ENCODE measurements at regions not wholly inside any gene's neighbourhood (a gene's known extent, or its start where the extent isn't known, plus 50 kb on each side); places are given as distances from the start of the nearest gene placed in this dataset.

DNA sequence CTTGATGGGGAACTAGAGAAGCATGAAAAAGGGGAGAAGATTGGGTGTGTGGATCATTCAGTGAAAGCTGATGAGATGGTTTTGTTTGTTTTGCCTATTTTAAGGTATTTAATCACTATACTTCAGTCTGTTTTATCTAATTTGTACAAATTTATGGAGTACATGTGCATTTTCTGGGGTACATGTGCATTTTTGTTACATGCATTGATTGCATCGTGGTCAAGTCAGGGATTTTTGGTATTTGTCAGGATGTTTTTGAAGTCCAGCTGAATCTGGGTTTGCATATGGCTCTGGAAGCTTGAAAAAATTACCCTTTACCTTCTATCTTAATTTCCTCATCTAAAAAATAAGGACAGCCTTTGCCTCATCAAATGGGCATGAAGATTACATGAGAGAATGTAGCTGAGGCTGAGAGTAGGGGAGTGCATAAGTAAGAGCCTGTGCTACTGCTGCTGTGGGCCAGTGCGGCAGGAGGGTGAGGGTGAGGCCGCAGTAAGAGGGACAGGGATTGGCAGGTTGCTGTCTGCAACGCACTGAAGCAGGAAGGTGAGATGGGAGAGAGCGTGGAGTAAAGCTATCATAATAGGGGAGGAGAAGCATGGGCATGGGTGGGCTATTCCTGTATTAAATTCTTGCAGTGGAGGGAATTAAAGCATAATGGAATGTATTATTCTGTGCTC, 139.8 kb downstream of the NPR3 start:
- WGBS (ENCODE audit: low lambda C conversion rate), result 64% methylated on average over 5 of the region's 5 CpGs
- H3K27ac ChIP-seq (ENCODE audit: low read depth in 2 of 2, low read length in 1 of 2), result no peak overlapping the region

More for the DNA sequence above, 139.8 kb downstream of the NPR3 start:
- no peaks in the 10 kb centered on the region for H3K27me3 ChIP-seq (ENCODE audit: insufficient read depth)
- H3F3A ChIP-seq (replicated peaks; ENCODE audit: insufficient read depth), result peaks cover 12% of the 10 kb centered on the region
- H3K4me2 ChIP-seq, result no peak overlapping the region
- CTCF ChIA-PET, result no interaction called here
- peaks cover 0 to 10% of the 10 kb centered on the region in 2 experiments; a peak in 1 of 4 replicates for H3K4me1 ChIP-seq (ENCODE audit: control insufficient read depth in 1 of 2, insufficient read depth in 2 of 2, low read depth in 1 of 2, low read length in 1 of 2)
- no peak overlapping the region for H2AFZ ChIP-seq (ENCODE audit: low read depth)
- DNase-seq, result no peak
- no peak overlapping the region for H3K4me3 ChIP-seq (ENCODE audit: low read depth in 2 of 2, low read length in 1 of 2)
- TF ChIP-seq JUND (IDR thresholded peaks at IDR 0.05) (no peak), TCF12 (IDR thresholded peaks at IDR 0.05) (no peak), GATA2 (CRISPR knock-in tag; IDR thresholded peaks at IDR 0.05) (no peak), CTCF (IDR thresholded peaks at IDR 0.05) (no peak), ZBTB33 (IDR thresholded peaks at IDR 0.05; ENCODE audit: borderline replicate concordance, low read depth) (no peak), CHD2 (IDR thresholded peaks at IDR 0.05; ENCODE audit: low read length, partially characterized antibody) (no peak), REST (IDR thresholded peaks at IDR 0.05; ENCODE audit: low read depth, low read length) (no peak), RAD21 (IDR thresholded peaks at IDR 0.05; ENCODE audit: low read length) (no peak), SIN3A (IDR thresholded peaks at IDR 0.05; ENCODE audit: borderline replicate concordance, low read depth, low read length) (no peak), EZH2phosphoT487 (IDR thresholded peaks at IDR 0.05; ENCODE audit: borderline replicate concordance, low read depth) (no peak), RXRA (IDR thresholded peaks at IDR 0.05; ENCODE audit: borderline replicate concordance, low read depth) (no peak), POLR2AphosphoS5 (IDR thresholded peaks at IDR 0.05; ENCODE audit: low read depth, low read length) (no peak), FOXJ3 (CRISPR knock-in tag; IDR thresholded peaks at IDR 0.05) (no peak)
- TF ChIP-seq, protein P1, sequence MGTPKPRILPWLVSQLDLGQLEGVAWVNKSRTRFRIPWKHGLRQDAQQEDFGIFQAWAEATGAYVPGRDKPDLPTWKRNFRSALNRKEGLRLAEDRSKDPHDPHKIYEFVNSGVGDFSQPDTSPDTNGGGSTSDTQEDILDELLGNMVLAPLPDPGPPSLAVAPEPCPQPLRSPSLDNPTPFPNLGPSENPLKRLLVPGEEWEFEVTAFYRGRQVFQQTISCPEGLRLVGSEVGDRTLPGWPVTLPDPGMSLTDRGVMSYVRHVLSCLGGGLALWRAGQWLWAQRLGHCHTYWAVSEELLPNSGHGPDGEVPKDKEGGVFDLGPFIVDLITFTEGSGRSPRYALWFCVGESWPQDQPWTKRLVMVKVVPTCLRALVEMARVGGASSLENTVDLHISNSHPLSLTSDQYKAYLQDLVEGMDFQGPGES (IDR thresholded peaks at IDR 0.05; ENCODE audit: low read depth, low read length), result no peak
- TF ChIP-seq, protein P2, sequence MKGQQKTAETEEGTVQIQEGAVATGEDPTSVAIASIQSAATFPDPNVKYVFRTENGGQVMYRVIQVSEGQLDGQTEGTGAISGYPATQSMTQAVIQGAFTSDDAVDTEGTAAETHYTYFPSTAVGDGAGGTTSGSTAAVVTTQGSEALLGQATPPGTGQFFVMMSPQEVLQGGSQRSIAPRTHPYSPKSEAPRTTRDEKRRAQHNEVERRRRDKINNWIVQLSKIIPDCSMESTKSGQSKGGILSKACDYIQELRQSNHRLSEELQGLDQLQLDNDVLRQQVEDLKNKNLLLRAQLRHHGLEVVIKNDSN (IDR thresholded peaks at IDR 0.05; ENCODE audit: borderline replicate concordance, low read depth), result no peak
- TF ChIP-seq, protein P3, sequence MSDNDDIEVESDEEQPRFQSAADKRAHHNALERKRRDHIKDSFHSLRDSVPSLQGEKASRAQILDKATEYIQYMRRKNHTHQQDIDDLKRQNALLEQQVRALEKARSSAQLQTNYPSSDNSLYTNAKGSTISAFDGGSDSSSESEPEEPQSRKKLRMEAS (IDR thresholded peaks at IDR 0.05; ENCODE audit: low read depth), result no peak
- POLR2A ChIA-PET, result no interaction called here
- no peaks in the 10 kb centered on the region for H3K9me3 ChIP-seq
- no peaks in the 10 kb centered on the region for H3K9me2 ChIP-seq
- H3K9ac ChIP-seq, result no peak overlapping the region
- peaks cover 0 to 4% of the 10 kb centered on the region in 2 experiments for H3K36me3 ChIP-seq (replicated peaks in 1 of 2; ENCODE audit: control insufficient read depth in 1 of 2, insufficient read depth in 2 of 2, low read length in 1 of 2)
- no peaks in the 10 kb centered on the region for H4K20me1 ChIP-seq (ENCODE audit: insufficient read depth)
- no peaks in the 10 kb centered on the region for H3K79me2 ChIP-seq (ENCODE audit: insufficient read depth)
